GM18868 (cell line): ENCODE measurements at regions not wholly inside any gene's neighbourhood (a gene's known extent, or its start where the extent isn't known, plus 50 kb on each side); places are given as distances from the start of the nearest gene placed in this dataset.

ENCODE experiments used
- ATAC-seq: cut with Tn5 transposase; IDR thresholded peaks from one replicate; pipeline ENCODE4 v1.9.1; 2021; ENCODE audit warnings: mild to moderate bottlenecking, moderate library complexity; ENCODE audit not compliant: unreplicated experiment

GRCh38 chr13:22387899-22388298 is 717.0 kb downstream of the FGF9 start:
- no peak for ATAC-seq

GRCh38 chr13:22399801-22400420 is 729.0 kb downstream of the FGF9 start:
- no peak for ATAC-seq

GRCh38 chr13:22402682-22403081 is 731.8 kb downstream of the FGF9 start:
- ATAC-seq = no peak

GRCh38 chr13:22403144-22403543 is 732.3 kb downstream of the FGF9 start:
- no peak for ATAC-seq

- no peak for ATAC-seq
Measured at GRCh38 chr13:22405891-22406290, 735.0 kb downstream of the FGF9 start.

GRCh38 chr13:22412452-22412851 is 741.6 kb downstream of the FGF9 start:
- ATAC-seq = no peak

GRCh38 chr13:22422023-22422422 is 751.1 kb downstream of the FGF9 start:
- ATAC-seq = no peak

GRCh38 chr13:22422712-22423111 is 751.8 kb downstream of the FGF9 start:
- no peak for ATAC-seq

- ATAC-seq = no peak
Measured at GRCh38 chr13:22423261-22423660, 752.4 kb downstream of the FGF9 start.

GRCh38 chr13:22425087-22425486 is 754.2 kb downstream of the FGF9 start:
- ATAC-seq = no peak

- no peak for ATAC-seq
Measured at GRCh38 chr13:22427066-22427465, 753.7 kb upstream of the SGCG start.

GRCh38 chr13:22427783-22428182 is 753.0 kb upstream of the SGCG start:
- ATAC-seq = no peak

GRCh38 chr13:22428188-22428828 is 752.5 kb upstream of the SGCG start:
- ATAC-seq = no peak

- ATAC-seq = no peak
Measured at GRCh38 chr13:22432690-22433089, 748.1 kb upstream of the SGCG start.

GRCh38 chr13:22447132-22447886 is 733.5 kb upstream of the SGCG start:
- no peak for ATAC-seq

GRCh38 chr13:22449251-22449650 is 731.5 kb upstream of the SGCG start:
- no peak for ATAC-seq

- no peak for ATAC-seq
Measured at GRCh38 chr13:22451327-22451741, 729.4 kb upstream of the SGCG start.

- no peak for ATAC-seq
Measured at GRCh38 chr13:22454586-22454985, 726.2 kb upstream of the SGCG start.

GRCh38 chr13:22455036-22455435 is 725.7 kb upstream of the SGCG start:
- no peak for ATAC-seq

GRCh38 chr13:22461854-22462490 is 718.8 kb upstream of the SGCG start:
- ATAC-seq = no peak

GRCh38 chr13:22463089-22463488 is 717.7 kb upstream of the SGCG start:
- no peak for ATAC-seq

GRCh38 chr13:22468045-22468444 is 712.7 kb upstream of the SGCG start:
- ATAC-seq = no peak
